Keratinocyte (primary cell): ENCODE measurements at regions not wholly inside any gene's neighbourhood (a gene's known extent, or its start where the extent isn't known, plus 50 kb on each side); places are given as distances from the start of the nearest gene placed in this dataset.

Experiments
- DNase-seq: peaks from one replicate; pipeline ENCODE4 v3.0.0-alpha.2; 2011; ENCODE audit warnings: low read depth, missing footprints, low spot score
- FAIRE-seq: peaks from 2 replicates; lab custom pipeline; 2011; peaks lifted over from hg19 to GRCh38; lab: Jason Lieb, UNC
- H2AFZ ChIP-seq: 2 replicates; pipeline ENCODE4 v1.6.0; 2012; ENCODE audit warnings: low read length, control low read depth, inconsistent platforms; ENCODE audit not compliant: control insufficient read depth
- H3K27ac ChIP-seq: 2 replicates; pipeline ENCODE4 v1.5.1; 2011; ENCODE audit warnings: low read length; ENCODE audit not compliant: control insufficient read depth, insufficient read depth
- H3K27me3 ChIP-seq: 3 replicates; pipeline ENCODE4 v1.6.0; 2011; ENCODE audit warnings: low read length; ENCODE audit not compliant: control insufficient read depth, insufficient read depth; ENCODE audit errors: extremely low read depth
- H3K36me3 ChIP-seq, 2 experiments: 2 replicates in 1 of 2; 3 replicates in 1 of 2; pipeline ENCODE4 v1.5.1; 2011; ENCODE audit warnings: low read length in 2 of 2, mild to moderate bottlenecking in 1 of 2; ENCODE audit not compliant: control insufficient read depth in 2 of 2, insufficient read depth in 2 of 2; ENCODE audit errors: extremely low read depth in 1 of 2
- H3K4me1 ChIP-seq: 3 replicates; pipeline ENCODE4 v1.5.1; 2011; ENCODE audit warnings: low read length; ENCODE audit not compliant: control insufficient read depth, insufficient read depth; ENCODE audit errors: extremely low read depth
- H3K4me2 ChIP-seq: 3 replicates; pipeline ENCODE4 v1.6.0; 2011; ENCODE audit warnings: low read depth, low read length; ENCODE audit not compliant: control insufficient read depth, insufficient read depth; ENCODE audit errors: extremely low read depth
- H3K4me3 ChIP-seq, 3 experiments: fragments of 200-600 bp in 1 of 3; sonication (generic) in 1 of 3; 2 replicates in 2 of 3; 3 replicates in 1 of 3; pipeline ENCODE4 v1.5.1; 2011 to 2016; ENCODE audit warnings: low read length in 3 of 3, mild to moderate bottlenecking in 3 of 3, control low read depth in 2 of 3, inconsistent platforms in 1 of 3, low read depth in 1 of 3, mixed read lengths in 1 of 3, mixed run types in 1 of 3, moderate library complexity in 1 of 3; ENCODE audit not compliant: control insufficient read depth in 2 of 3, insufficient read depth in 2 of 3; ENCODE audit errors: extremely low read depth in 1 of 3
- H3K79me2 ChIP-seq: 2 replicates; pipeline ENCODE4 v1.6.0; 2012; ENCODE audit warnings: low read length; ENCODE audit not compliant: control insufficient read depth, insufficient read depth
- H3K9ac ChIP-seq: 3 replicates; pipeline ENCODE4 v1.6.0; 2011; ENCODE audit warnings: low read length; ENCODE audit not compliant: control insufficient read depth, insufficient read depth; ENCODE audit errors: extremely low read depth
- H3K9me1 ChIP-seq: 3 replicates; pipeline ENCODE4 v1.6.0; 2011; ENCODE audit warnings: low read length; ENCODE audit not compliant: control insufficient read depth, insufficient read depth; ENCODE audit errors: extremely low read depth
- H3K9me3 ChIP-seq: 2 replicates; pipeline ENCODE4 v1.5.1; 2012; ENCODE audit warnings: low read depth, low read length; ENCODE audit not compliant: control insufficient read depth
- H4K20me1 ChIP-seq: 3 replicates; pipeline ENCODE4 v1.6.0; 2011; ENCODE audit warnings: low read length; ENCODE audit not compliant: control insufficient read depth, insufficient read depth; ENCODE audit errors: extremely low read depth
- EZH2 ChIP-seq: IDR thresholded peaks from one replicate; pipeline ENCODE4 v1.6.1; 2012; ENCODE audit warnings: inconsistent platforms, mild to moderate bottlenecking, low read length, moderate library complexity
- dilution Hi-C: fragments of 300-500 bp; cut with MboI; formaldehyde crosslinking; loops from one replicate; pipeline ENCODE4 v1.7.0; 2020; ENCODE audit warnings: low sequenced_read_pairs; ENCODE audit not compliant: extremely low pct_ligation_motif_present
- TF ChIP-seq, protein P1 (sequence below), 3 experiments: IDR thresholded peaks in 1 of 3; conservative IDR thresholded peaks in 1 of 3; optimal IDR thresholded peaks in 1 of 3; 2 replicates in 2 of 3; 3 replicates in 1 of 3; pipeline versions ENCODE3 to v1.5.1; 2011; ENCODE audit warnings: low read length in 3 of 3, mild to moderate bottlenecking in 3 of 3, moderate library complexity in 2 of 3, control low read depth in 1 of 3, inconsistent platforms in 1 of 3; ENCODE audit not compliant: insufficient read depth in 2 of 3; ENCODE audit errors: extremely low read depth in 1 of 3

DNA sequence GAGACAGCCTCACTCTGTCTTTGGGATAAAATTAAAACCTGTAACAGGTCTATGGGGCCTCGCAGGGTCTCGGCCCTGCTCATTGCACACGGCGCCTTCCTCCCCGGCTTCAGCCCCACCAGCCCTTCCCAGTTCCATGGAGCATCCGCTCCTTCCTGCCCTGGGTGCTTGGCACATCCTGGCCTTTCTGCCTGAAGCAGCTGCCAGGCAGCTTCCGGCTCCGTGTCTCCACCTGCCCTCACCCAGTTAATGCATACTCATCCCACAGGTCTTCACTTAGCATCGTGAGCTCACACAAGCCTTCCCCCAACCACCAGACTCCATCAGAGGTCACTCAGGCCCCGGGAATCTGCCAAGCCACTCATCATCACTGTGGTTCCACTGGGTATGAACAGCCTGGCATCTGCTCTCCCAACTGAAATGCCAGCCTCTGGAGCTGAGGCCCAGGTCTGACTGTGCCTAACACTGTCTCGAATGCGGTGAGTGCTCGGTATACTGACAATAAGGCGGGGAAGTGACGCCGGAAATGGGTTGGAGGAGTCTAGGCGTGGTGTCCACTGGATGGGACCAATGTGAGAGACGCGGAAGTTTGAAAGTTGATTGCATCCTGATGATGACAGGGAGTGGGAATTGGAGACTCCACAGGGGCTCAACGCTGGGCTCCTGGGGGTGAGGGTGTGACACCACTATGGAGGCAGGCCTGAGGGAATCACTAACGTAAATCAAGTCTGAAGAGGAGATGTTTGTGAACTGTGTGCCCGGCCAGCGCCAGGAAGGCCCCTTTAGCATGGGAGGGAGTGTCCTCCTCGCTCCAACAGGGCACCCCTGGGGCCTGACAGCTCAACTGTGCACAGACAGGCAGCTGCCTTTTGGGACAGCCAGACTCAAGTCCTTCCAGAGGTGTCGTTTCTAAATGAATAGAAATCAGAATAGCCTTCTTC is 245.8 kb downstream of the TTLL2 start:
- no peaks in the 10 kb centered on the region for H3K27me3 ChIP-seq
- no peak overlapping the region for H3K9ac ChIP-seq
- no peak overlapping the region for H3K4me3 ChIP-seq
- no peaks in the 10 kb centered on the region for H3K79me2 ChIP-seq
- H3K27ac ChIP-seq = no peak overlapping the region
- no peaks in the 10 kb centered on the region for H3K36me3 ChIP-seq
- no peaks in the 10 kb centered on the region for H3K9me1 ChIP-seq
- no peaks in the 10 kb centered on the region for H3K4me1 ChIP-seq
- H2AFZ ChIP-seq = no peak overlapping the region
- FAIRE-seq = no peak
- H4K20me1 ChIP-seq = no peaks in the 10 kb centered on the region
- peaks cover 3% of the 10 kb centered on the region for H3K9me3 ChIP-seq
- TF ChIP-seq, protein P1, sequence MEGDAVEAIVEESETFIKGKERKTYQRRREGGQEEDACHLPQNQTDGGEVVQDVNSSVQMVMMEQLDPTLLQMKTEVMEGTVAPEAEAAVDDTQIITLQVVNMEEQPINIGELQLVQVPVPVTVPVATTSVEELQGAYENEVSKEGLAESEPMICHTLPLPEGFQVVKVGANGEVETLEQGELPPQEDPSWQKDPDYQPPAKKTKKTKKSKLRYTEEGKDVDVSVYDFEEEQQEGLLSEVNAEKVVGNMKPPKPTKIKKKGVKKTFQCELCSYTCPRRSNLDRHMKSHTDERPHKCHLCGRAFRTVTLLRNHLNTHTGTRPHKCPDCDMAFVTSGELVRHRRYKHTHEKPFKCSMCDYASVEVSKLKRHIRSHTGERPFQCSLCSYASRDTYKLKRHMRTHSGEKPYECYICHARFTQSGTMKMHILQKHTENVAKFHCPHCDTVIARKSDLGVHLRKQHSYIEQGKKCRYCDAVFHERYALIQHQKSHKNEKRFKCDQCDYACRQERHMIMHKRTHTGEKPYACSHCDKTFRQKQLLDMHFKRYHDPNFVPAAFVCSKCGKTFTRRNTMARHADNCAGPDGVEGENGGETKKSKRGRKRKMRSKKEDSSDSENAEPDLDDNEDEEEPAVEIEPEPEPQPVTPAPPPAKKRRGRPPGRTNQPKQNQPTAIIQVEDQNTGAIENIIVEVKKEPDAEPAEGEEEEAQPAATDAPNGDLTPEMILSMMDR (optimal IDR thresholded peaks at IDR 0.05 in 1 of 3, IDR thresholded peaks at IDR 0.05 in 1 of 3, conservative IDR thresholded peaks at IDR 0.05 in 1 of 3; ENCODE audit: extremely low read depth in 1 of 3, insufficient read depth in 2 of 3, low read length in 3 of 3) = no peak
- no peak for TF ChIP-seq EZH2
- no peak for DNase-seq
- no peak overlapping the region for H3K4me2 ChIP-seq
- dilution Hi-C loops = no loop called here

DNA sequence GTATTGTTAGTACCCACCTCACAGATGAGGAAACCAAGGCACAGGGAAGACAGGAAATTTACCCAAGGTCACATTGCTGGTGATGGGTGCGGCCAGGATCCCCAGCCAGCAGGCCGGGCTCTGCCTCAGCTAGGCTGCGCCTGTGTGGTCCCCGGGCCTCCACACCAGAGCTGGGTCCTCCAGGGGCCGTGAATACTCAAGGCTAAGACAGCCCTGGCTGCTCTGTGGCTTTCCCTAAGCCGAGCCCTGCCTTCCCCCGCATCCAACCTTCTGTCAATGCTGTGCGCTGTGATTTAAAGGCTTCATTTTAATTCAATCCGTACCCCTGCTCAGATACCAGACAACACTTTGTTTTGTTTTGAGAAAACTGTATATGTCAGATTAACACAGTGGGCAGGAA is 246.7 kb downstream of the TTLL2 start:
- dilution Hi-C loops = no loop called here
- Histone ChIP-seq H3K4me2 (no peak overlapping the region), H3K27ac (no peak overlapping the region), H3K9me3 (peaks cover 3% of the 10 kb centered on the region), H3K36me3 (no peaks in the 10 kb centered on the region), H3K4me1 (no peaks in the 10 kb centered on the region), H4K20me1 (no peaks in the 10 kb centered on the region), H3K79me2 (no peaks in the 10 kb centered on the region), H3K27me3 (no peaks in the 10 kb centered on the region), H3K9me1 (no peaks in the 10 kb centered on the region), H3K9ac (no peak overlapping the region), H2AFZ (no peak overlapping the region), H3K4me3 (no peak overlapping the region)
- no peak for TF ChIP-seq EZH2
- TF ChIP-seq, protein P1 (optimal IDR thresholded peaks at IDR 0.05 in 1 of 3, IDR thresholded peaks at IDR 0.05 in 1 of 3, conservative IDR thresholded peaks at IDR 0.05 in 1 of 3; ENCODE audit: extremely low read depth in 1 of 3, insufficient read depth in 2 of 3, low read length in 3 of 3) = no peak
- DNase-seq = no peak
- no peak for FAIRE-seq
